ENCODE measurements at regions not wholly inside any gene's neighbourhood (a gene's known extent, or its start where the extent isn't known, plus 50 kb on each side); places are given as distances from the start of the nearest gene placed in this dataset.

GRCh38 chr3:170643831-170644230 is 58.0 kb upstream of the SLC7A14 start:
- no peak for TF ChIP-seq POLR3G (IDR thresholded peaks at IDR 0.05; ENCODE audit: extremely low read depth, insufficient read length, insufficient replicate concordance)
- peak; percentile 90 for TF ChIP-seq ZNF766 (CRISPR knock-in tag; conservative IDR thresholded peaks at IDR 0.05)
- Histone ChIP-seq H3K4me1 (replicated peaks in 1 of 2; ENCODE audit: control insufficient read depth in 2 of 2, insufficient read depth in 2 of 2, low read length in 2 of 2) (peaks cover 20 to 23% of the 10 kb centered on the region in 2 experiments), H3K9ac (ENCODE audit: insufficient read depth in 1 of 2, low read depth in 2 of 2, low read length in 2 of 2) (no peak overlapping the region), H4K20me1 (replicated peaks; ENCODE audit: control insufficient read depth, insufficient read depth, low read length) (no peaks in the 10 kb centered on the region), H3K9me1 (ENCODE audit: control insufficient read depth, insufficient read depth, low read length) (no peaks in the 10 kb centered on the region), H3K36me3 (ENCODE audit: control insufficient read depth, insufficient read depth, low read length) (no peaks in the 10 kb centered on the region), H3K79me2 (ENCODE audit: control insufficient read depth, insufficient read depth, low read length) (no peaks in the 10 kb centered on the region), H3K4me3 (no peak overlapping the region), H3K9me3 (replicated peaks; ENCODE audit: control insufficient read depth, insufficient read depth, low read depth, low read length) (no peaks in the 10 kb centered on the region; the same call in 1 of the 2 replicates), H3K27me3 (ENCODE audit: control insufficient read depth in 2 of 2, insufficient read depth in 2 of 2, low read length in 2 of 2) (no peaks in the 10 kb centered on the region), H3K27ac (ENCODE audit: extremely low read depth, low read depth, low read length) (no peak overlapping the region), H3K4me2 (ENCODE audit: insufficient read depth, low read length) (no peak overlapping the region), H2AFZ (ENCODE audit: low read depth, low read length) (no peak overlapping the region; the same call in 1 of the 2 replicates)
- intact Hi-C loops (cut with micrococcal nuclease) = no loop called here
- ChIA-PET CTCF (ENCODE audit: low intra/inter-chr PET ratio) (no interaction called here), POLR2A (interaction anchor here (1.2 kb wide), 1 partner anchor 16 kb away, joined by 3 read pairs; no protein-coding TSS in a partner anchor)
- no TSS peak for BruUV-seq (replicated peaks)
- 51% methylated on average over 3 of the region's 3 CpGs for WGBS (ENCODE audit: insufficient coverage, low coverage, missing lambda C conversion rate)
- DNase-seq (ENCODE audit: extremely low read depth in 1 of 4, low spot score in 3 of 4) = no peak
- ATAC-seq = no peak
- no peak for FAIRE-seq
- in situ Hi-C loops (cut with MboI) = loop anchor here (25.0 kb wide), 1 partner anchor 943 kb away; no protein-coding TSS in a partner anchor

- WGBS (ENCODE audit: insufficient coverage, low coverage, missing lambda C conversion rate) = 52% methylated on average over 3 of the region's 3 CpGs
Observed at GRCh38 chr3:170642882-170643601, 57.2 kb upstream of the SLC7A14 start.

More at GRCh38 chr3:170642882-170643601, 57.2 kb upstream of the SLC7A14 start:
- no peak overlapping the region for H3K9ac ChIP-seq (ENCODE audit: insufficient read depth in 1 of 2, low read depth in 2 of 2, low read length in 2 of 2)
- DNase-seq (ENCODE audit: extremely low read depth in 1 of 4, low spot score in 3 of 4) (no peak), ATAC-seq (no peak), FAIRE-seq (no peak)
- no peak overlapping the region for H3K4me2 ChIP-seq (ENCODE audit: insufficient read depth, low read length)
- H3K9me1 ChIP-seq (ENCODE audit: control insufficient read depth, insufficient read depth, low read length) = no peaks in the 10 kb centered on the region
- no peak overlapping the region for H2AFZ ChIP-seq (ENCODE audit: low read depth, low read length)
- in situ Hi-C loops (cut with MboI) (loop anchor here (25.0 kb wide), 1 partner anchor 944 kb away; no protein-coding TSS in a partner anchor), intact Hi-C loops (cut with micrococcal nuclease) (no loop called here)
- H3K27ac ChIP-seq (ENCODE audit: extremely low read depth, low read depth, low read length) = no peak overlapping the region
- TF ChIP-seq RBM15 (IDR thresholded peaks at IDR 0.05; ENCODE audit: insufficient read depth, low read length) = no peak
- no peak for TF ChIP-seq SMAD4 (CRISPR knock-in tag; conservative IDR thresholded peaks at IDR 0.05)
- no peak for TF ChIP-seq ZNF175 (CRISPR knock-in tag; IDR thresholded peaks at IDR 0.05; ENCODE audit: low read depth)
- TF ChIP-seq LEF1 (IDR thresholded peaks at IDR 0.05) = no peak
- TF ChIP-seq ZNF551 (CRISPR knock-in tag; IDR thresholded peaks at IDR 0.05) = no peak
- H3K4me3 ChIP-seq = no peak overlapping the region
- no TSS peak for BruUV-seq (replicated peaks)
- CTCF ChIA-PET (ENCODE audit: low intra/inter-chr PET ratio) = no interaction called here
- POLR2A ChIA-PET = no interaction called here
- H3K9me3 ChIP-seq (replicated peaks; ENCODE audit: control insufficient read depth, insufficient read depth, low read depth, low read length) = no peaks in the 10 kb centered on the region; the same call in 1 of the 2 replicates
- no peaks in the 10 kb centered on the region for H3K27me3 ChIP-seq (ENCODE audit: control insufficient read depth in 2 of 2, insufficient read depth in 2 of 2, low read length in 2 of 2)
- peaks cover 25 to 31% of the 10 kb centered on the region in 2 experiments for H3K4me1 ChIP-seq (replicated peaks in 1 of 2; ENCODE audit: control insufficient read depth in 2 of 2, insufficient read depth in 2 of 2, low read length in 2 of 2)
- no peaks in the 10 kb centered on the region for H4K20me1 ChIP-seq (replicated peaks; ENCODE audit: control insufficient read depth, insufficient read depth, low read length)
- H3K79me2 ChIP-seq (ENCODE audit: control insufficient read depth, insufficient read depth, low read length) = no peaks in the 10 kb centered on the region
- no peaks in the 10 kb centered on the region for H3K36me3 ChIP-seq (ENCODE audit: control insufficient read depth, insufficient read depth, low read length)

Data from K562 (cell line).